ENCODE measurements at regions not wholly inside any gene's neighbourhood (a gene's known extent, or its start where the extent isn't known, plus 50 kb on each side); places are given as distances from the start of the nearest gene placed in this dataset.
"Not testable (repeated sequence)": the region's sequence is repeated elsewhere in the genome, so short reads cannot be mapped to it uniquely, and the experiment has no call there.

DNA sequence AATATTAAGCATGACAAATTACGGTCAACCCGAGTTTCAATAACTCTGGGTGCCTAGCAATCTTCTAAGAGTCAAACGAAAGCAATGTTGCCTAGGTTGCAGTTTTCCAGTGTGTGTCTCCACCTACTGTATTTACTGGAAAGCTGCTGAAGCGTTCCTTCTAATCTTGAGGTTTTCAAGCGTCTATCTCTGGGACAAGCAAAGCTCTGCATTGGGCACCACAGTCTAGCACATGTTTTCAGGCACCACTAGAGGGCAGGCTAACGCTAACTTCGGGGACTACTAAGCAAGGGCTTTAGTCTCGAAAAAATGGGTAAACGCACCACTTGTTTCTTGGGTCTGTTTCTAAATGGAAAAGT lies 82.7 kb upstream of the KIF2A start:
- not testable (repeated sequence) for DNase-seq (ENCODE audit: low read depth)

DNA sequence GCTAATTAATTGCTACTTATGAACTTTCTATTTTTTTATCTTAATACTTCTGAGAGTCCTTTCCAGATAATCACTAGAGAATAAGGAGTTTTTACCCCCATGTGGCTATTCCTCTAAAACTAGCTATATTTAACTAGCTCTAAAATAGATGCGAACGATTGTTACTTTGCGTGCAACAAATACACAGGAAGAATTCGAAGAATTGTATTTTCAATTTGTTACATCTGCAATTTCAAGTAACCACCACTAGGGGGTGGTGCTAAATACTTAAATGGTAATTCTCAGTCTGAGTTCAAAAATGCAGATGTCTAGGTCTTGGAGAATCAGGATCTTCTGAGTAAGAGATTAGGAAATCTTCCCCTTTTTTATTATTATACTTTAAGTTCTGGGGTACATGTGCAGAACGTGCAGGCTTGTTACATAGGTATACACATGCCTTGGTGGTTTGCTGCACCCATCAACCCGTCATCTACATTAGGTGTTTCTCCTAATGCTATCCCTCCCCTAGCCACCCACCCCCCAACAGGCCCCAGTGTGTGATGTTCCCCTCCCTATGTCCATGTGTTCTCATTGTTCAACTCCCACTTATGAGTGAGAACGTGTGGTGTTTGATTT lies 80.9 kb upstream of the KIF2A start:
- DNase-seq (ENCODE audit: low read depth): not testable (repeated sequence)

DNA sequence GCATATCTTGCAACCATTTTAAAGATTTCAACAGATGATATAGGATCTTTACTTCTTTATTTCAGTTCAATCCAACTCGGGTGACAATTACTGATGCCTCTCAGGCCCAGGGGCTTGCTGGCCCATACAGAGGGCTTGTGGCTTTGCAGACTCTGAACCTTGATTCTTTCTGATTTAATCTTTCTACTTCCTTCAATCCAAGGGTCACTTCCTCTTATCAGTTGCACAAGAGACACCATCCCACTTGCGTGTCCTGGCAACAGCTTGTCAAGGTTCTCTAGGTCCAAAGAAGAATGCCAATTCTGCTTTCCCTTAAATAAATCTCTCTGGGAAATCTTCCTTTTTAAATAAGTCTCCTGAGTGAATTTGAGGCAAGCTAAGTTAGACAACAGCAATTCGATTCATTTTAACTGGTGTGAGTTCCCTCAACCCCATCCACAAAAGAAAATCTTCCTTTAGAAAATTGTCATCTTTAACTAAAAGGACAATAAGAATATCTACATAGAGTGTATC lies 75.1 kb upstream of the KIF2A start:
- DNase-seq (ENCODE audit: low read depth): not testable (repeated sequence)

DNA sequence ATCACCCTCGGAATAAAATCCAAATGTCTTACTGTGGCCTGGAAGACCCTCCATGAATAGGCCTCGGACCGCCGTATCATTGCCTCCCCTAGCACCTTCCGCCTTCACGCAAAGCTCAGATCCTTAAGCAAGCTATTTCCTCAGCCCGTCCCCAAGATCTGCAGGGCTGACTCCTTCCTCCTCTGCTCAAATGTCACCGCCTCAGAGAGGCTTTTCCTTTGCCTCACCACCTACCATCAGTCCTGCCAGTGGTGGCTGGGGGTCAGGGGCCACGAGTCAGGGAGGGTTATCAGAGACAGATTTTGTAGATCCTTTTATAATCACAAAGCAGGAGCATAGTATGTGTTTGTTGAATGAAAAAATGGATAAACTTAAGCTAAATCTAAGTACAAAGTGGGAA lies 74.4 kb upstream of the KIF2A start:
- no peak for DNase-seq (ENCODE audit: low read depth)

DNA sequence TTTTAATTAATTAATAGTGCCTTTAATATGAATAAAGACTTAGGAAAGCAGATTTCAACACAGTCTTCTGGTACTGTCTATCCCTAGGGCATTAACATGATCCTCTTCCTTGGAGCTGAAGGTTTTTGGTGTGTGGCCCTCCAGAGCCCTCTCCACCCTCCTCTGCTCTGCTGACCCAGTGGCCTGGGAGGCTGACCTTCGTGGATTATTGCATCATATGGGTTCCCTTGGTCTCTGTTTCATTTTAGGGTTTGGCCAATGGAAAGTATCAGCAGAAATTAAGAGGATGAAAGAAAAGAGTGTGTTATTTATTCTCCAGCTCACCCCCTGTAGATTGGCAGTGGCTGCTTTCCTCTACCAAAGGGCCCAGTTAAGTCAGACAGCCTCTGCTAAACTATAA lies 73.8 kb upstream of the KIF2A start:
- not testable (repeated sequence) for DNase-seq (ENCODE audit: low read depth)

DNA sequence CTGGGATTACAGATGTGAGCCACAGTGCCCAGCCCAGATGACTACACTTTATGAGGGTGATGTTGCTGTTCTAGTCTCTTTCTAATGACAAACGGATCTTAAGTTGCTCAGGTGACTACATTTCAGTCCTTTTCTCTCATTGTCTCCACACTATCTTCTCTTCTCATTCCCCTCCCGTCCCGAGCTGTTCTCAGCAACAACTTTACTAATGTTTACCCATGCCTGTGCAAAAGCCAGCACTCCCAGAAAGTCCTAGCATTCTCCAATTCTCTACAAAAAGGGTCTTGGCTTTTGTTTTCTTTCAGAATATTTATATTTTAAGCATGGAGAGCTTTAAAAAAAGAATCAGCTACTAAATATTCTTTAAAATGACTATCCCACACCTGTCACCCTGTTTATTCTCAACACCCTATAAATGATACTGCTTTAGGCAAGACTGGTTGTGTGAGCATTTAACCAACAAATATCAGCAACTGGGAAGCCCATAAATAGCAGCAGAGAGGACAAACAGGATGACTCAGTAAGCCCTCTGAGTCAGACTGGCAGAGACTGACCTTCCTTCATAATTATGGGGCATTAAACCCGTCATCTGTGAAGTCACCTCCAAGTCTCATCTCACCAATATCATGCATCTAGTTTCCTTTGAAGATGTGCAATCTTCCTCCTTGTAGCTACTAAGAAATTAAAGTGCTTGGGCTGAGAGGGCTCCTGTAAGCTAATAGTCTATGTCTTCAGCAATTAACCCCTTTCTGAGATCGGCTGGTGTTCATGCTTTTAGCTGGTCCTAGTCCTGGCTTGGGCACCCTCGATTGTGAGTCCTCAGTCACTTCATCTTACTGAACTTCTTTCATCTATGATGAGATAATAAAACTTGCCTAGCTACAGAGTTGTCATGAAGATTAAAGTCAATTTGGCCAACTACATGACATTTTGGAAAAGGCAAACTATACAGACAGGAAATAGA lies 72.6 kb upstream of the KIF2A start:
- DNase-seq (ENCODE audit: low read depth): peak; percentile 14

DNA sequence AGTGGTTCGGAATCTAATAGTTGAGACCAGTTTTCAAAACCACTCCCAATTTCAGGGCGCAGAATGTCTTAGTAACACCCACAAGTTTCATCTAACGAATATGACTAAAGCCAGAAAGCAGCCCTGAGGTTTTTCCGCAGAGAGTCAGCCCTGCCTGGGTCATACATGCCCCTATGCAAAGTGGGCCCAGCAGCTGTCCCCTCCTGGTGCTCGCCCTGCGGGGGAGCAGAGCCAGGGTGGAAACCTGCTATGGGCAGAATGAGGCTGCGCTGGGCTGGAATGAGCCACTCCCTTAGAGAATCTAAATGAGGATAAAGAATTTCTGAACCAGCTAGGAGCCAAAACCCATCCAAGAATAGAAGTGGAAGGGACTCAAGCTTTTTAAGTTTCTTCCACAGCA lies 69.4 kb upstream of the KIF2A start:
- not testable (repeated sequence) for DNase-seq (ENCODE audit: low read depth)

DNA sequence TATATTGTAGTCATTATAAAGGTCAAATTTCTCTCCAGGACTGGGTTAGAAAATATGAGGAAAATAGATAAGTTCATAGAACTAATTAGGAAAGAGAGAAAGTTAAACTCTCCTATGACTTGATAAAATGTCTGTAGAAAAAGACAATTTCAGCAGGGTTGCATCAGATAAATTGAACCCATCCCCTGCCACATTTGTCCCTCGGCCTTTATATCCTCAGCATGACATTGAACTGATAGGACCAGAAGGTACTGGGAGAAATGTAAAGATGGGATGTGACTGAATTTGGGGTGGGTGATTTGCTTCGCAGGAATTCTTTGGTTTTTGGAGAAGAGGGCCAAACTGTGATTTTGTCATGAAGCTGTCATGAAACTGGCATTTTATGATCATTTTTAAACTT lies 68.1 kb upstream of the KIF2A start:
- not testable (repeated sequence) for DNase-seq (ENCODE audit: low read depth)

DNA sequence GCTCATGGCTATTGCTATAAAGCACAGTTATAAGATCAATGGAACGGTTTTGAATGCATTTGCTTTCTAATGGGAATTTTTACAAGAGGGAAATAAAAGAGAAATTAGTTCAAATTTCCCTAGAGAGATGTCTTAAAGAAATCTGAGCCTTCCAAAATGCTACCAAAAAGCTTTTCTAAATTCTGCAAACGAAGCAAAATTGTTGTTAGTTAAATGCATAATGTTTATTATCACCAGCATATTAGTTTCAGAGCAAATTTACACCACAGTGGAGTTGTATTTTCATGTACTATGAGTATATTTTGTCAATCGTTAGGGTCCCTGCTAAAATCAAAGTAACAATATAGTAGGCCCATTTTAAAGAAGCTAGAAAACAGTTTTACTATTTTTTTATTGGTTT lies 67.4 kb upstream of the KIF2A start:
- not testable (repeated sequence) for DNase-seq (ENCODE audit: low read depth)

DNA sequence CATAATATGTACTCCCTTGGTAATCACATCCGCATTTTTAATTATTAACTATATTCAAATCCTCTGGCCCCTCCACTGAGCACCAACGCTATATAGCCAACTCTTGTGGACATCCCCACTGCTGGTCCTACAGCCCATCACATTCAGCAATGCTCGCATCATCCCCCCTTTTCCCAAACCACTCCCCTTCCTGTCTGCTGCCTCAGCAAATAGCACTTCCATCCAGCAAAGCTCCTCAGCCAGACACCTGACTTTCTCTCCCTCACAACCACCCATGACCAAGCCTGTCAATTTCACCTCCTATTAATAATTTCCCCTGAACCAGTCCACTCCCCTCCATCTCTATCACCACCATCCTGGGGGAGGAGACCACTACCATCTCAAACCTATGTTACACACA lies 65.5 kb upstream of the KIF2A start:
- not testable (repeated sequence) for DNase-seq (ENCODE audit: low read depth)

DNA sequence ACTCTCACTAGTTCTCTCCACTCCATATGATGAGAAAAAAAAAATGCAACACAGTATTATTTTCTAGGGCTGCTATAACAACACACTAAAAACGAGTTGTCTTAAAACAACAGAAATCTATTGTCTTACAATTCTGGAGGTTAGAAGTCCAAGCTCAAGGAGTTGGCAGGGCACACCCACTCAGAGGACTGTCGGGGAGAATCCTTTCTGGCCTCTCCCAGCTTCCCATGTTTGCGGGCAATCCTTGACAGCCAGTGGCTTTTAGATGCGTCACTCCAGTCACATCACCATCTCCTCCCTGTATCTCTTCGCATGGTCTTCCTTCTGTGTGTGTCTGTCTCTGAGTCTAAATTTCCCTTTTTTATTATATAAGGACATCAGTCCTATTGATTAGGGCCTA lies 64.0 kb upstream of the KIF2A start:
- not testable (repeated sequence) for DNase-seq (ENCODE audit: low read depth)

DNA sequence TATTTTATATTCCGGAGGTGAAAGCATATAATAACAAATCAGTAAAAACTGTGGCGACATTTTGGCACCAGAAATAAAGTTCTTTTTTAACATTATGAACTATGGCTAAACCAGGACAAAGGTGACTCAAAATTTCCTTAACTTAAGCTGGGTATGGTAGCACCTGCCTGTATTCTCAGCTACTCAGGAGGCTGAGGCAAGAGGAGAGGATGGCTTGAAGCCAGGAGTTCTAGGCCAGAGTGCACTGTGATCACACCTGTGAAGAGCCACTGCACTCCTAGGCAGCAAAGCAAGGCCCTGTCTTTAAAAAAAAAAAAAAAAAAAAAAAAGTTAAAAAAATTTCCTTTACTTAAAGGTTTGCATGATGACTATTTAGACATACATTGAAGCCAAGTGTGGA lies 63.0 kb upstream of the KIF2A start:
- DNase-seq (ENCODE audit: low read depth): not testable (repeated sequence)

DNA sequence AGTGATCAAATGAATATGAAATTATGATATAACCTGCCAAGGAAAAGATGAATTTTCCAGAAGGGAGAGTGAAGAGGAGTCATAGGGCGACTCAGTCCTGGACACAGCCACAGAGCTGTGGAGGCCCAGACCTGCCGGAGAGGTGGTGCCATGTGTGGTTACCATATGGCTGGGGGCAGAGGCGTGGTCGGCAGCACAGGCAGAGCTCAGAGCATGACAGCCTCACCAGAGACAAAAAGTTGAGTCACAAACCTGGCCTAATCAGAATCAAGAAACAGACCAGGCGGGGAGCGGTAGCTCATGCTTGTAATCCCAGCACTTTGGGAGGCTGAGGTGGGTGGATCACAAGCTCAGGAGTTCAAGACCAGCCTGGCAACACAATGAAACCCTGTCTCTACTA lies 57.8 kb upstream of the KIF2A start:
- not testable (repeated sequence) for DNase-seq (ENCODE audit: low read depth)

DNA sequence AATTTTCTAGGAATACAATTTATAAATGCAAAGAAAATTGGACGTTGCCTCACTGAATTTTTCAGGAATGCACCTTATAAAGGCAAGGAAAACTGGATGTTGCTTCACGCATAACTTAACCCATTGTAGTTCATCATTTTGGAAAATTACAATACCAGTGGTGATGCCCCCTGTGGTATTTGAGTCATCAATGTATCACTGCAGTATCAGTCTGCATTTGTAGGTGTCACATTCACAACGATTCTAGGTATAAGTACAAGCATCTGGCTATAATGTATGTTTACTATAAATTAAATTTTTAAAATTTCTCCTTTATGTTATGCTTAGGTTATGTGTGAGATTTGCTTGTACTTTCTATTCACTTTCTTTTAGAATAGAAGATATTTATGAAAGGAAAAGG lies 55.9 kb upstream of the KIF2A start:
- not testable (repeated sequence) for DNase-seq (ENCODE audit: low read depth)

DNA sequence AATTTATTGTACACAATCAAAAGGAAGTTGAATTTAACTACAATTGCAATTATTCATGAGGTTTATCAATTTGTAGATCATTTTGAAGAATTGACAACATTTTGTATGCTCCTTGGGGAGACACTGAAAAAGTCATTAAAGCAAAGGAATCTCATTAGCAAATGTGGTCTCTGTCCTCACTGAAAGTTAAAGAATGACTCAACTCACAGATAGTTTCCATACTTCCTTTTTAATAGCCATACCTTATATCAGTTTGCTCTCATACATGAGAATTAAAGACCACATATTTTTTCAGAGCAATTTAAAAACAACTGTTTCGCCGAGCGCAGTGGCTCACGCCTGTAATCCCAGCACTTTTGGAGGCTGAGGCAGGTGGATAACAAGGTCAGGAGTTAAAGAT lies 55.1 kb upstream of the KIF2A start:
- not testable (repeated sequence) for DNase-seq (ENCODE audit: low read depth)

DNA sequence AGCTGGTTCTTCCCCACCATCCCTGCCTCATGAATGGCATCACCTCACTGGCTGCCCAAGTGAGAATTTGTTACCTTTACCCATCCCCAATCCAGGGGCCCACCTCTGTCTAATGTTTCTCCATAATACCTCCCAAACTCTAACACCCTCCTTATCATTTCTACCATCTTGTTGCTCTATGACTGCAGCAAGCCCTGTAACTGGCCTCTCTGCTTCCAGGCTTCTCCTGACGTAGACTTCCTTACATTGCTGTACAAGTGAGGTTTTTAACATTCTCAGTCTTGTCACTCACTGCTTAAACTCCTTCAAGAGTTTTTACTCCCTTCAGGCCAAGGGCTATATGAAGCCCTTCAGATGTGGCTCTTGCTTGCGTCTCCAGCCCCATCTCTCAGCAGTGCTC lies 53.5 kb upstream of the KIF2A start:
- DNase-seq (ENCODE audit: low read depth): not testable (repeated sequence)

DNA sequence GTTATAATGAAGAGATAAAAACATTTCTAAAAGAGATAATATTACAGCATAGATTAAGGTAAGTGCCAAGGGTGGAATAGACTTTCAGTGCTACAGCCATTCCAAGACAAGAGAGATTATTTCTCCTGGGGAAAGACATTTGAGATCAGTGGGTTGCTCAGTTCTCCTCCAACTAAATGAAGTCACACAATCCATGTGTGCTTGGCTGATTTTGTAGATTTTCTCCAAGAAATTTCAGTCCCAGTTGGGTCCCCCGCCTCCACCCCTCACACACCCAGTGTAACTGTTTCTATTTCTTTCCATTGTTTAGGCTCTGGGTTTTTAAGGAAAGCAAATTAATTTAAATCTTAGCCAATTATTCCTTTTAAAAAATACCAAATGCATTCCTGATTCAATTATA lies 50.5 kb upstream of the KIF2A start:
- not testable (repeated sequence) for DNase-seq (ENCODE audit: low read depth)

DNA sequence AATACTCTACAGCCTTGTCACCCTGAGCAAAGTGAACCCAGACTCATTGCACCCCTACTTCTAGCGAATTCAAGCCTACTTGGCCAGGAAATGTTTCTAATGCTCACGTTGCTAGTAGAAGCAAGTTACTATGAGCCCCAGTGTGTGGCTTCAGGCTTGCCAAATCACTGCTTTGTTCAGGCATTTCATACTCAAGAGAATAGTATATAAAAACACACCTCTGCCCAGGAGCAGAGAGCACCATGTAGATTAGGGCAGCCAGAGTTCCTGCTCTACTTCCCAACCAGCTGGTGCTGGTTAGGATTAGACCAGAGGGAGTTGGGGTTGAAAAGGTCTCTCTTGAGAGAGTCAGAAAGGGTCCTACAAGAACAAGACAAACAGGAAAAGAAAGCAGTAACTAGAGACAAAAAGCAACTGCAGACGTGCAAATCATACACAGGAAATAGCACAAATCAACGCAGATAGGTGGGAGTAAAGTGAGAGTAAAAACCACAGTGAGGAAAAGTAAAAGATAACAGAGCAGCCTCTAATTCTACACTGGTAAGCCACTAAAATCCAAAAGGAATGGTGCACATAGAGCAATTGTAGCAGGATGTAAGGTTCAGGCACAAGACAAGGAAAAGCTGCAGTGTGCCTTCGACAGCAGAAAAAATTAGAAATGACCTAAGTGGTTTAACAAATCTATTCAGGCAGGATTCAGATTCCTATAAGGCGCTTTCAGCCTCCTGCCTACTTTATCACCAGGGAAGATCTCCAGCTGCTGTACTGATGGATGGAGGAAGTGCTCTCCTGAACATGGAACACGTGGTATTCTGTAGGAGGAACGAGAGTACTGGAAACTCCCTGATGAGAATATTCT lies 49.6 kb upstream of the KIF2A start:
- no peak for DNase-seq (ENCODE audit: low read depth)

Data from GM04503 (cell line).